ENCODE measurements at regions not wholly inside any gene's neighbourhood (a gene's known extent, or its start where the extent isn't known, plus 50 kb on each side); places are given as distances from the start of the nearest gene placed in this dataset.
"Not testable (repeated sequence)": the region's sequence is repeated elsewhere in the genome, so short reads cannot be mapped to it uniquely, and the experiment has no call there.

- DNase-seq = no peak
Observed at GRCh38 chr12:87230441-87230840, 798.8 kb downstream of the C12orf50 start.

DNA sequence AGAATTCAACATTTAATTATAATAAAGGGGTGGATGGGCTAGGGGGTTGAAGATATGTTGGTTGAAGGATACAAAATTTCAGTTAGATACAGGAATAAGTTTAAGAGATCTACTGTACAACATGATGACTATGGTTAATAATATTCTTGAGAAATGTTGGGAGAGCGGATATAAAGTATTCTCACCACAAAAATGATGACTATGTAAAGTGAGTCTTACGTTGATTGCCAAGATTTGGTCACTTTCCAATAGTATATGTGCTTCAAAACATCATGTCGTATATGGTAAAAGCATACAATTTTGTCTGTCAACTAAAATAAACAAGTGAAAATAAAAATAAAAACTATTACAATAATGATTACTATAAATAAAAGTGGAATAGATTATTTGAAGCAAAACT is 802.0 kb downstream of the C12orf50 start:
- DNase-seq = no peak

GRCh38 chr12:87217491-87217890 is 811.7 kb downstream of the C12orf50 start:
- no peak for DNase-seq

- DNase-seq = no peak
Observed at GRCh38 chr12:87216436-87216835, 812.8 kb downstream of the C12orf50 start.

GRCh38 chr12:87202189-87202588 is 827.0 kb downstream of the C12orf50 start:
- DNase-seq = no peak

GRCh38 chr12:87201598-87201997 is 827.6 kb downstream of the C12orf50 start:
- DNase-seq = no peak

DNA sequence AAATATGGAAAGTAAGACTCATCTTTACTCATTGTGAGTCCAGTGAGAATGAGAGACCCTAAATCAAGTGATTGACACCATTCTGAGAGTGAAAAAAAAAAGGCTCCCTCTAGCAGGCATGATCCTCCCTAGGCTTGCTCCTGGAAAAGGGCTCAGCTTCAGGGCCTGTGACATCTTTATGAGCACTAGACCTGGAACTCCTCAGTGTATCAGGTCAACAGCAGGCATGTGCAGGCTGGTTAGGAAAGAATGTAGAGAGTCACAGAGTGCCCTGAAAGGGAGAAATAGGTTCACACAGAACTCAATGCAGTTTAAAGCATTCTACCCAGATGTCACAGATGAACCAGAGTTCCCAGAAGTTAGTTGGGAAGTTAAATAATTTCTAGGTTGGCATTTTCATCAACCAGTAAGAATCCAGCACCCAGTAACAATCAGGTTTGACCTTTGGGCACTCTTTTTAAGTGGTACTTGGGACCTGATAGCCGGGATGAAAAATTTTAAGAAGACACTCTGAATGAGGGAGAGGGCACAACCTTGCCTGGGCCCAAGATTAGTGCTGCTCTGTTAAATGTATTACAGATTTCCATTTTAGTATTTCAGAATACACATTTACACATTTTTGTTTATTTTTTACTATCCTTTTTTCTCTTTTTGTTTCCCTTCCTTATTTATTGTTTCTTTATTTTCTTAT is 828.8 kb downstream of the C12orf50 start:
- DNase-seq = no peak

- DNase-seq = peak; percentile 73
Observed at GRCh38 chr12:87198181-87198580, 831.0 kb downstream of the C12orf50 start.

DNA sequence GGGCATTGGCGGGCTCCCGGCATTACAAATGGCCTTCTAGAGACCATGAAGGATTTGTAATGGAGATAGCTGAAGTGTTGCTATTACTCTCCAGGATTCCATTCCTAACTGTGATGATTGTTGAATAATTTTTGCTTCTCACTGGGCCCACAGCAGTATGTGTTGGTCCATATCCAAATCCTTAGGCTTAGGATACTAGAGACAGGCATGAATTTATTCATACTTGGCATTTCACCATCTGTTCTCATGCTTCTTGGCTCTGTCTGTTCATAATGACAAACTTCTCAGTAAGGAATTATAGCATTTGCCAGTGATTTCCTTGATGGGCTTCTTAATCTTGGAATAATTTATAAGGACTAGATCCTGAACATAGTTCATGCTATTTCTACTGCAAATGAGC is 832.9 kb downstream of the C12orf50 start:
- peak; percentile 98 for DNase-seq

DNA sequence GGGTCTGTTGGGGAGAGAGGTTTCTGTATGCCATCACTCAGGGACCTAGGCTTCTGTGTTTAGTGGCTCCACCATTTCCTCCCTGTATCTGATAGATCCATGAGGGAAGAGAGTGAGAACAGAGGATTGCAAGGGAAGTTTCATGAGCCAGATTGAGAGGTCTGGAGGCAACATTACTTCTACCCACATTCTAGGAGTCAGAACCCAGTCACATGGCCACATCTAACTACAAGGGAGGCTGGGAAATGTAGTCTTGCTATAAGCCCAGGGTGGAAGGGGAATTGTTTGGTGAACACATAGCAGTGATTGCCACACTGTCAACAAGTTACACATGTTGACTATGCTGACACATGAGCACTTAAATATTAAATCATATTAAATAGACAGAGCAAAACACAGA is 834.8 kb downstream of the C12orf50 start:
- not testable (repeated sequence) for DNase-seq

GRCh38 chr12:87185367-87185766 is 843.8 kb downstream of the C12orf50 start:
- no peak for DNase-seq

DNA sequence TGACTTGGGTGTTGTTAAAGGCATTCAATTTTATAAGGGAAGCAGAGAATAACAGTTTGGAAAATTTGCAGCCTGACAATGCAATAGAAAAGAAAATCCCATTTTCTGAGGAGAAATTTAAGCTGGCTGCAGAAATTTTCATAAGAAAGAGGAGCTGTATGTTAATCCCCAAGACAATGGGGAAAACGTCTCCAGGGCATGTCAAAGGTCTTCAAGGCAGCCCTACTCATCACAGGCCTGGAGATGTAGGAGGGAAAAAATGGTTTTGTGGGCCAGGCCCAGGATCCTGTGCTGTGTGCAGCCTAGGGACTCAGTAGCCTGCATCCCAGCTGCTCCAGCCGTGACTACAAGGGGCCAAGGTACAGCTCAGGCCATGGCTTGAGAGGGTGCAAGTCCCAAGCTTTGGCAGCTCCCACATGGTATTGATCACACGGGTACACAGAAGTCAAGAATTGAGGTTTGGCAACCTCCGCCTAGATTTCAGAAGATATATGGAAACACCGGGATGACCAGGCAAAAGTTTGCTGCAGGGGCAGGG is 846.4 kb downstream of the C12orf50 start:
- DNase-seq = no peak

DNA sequence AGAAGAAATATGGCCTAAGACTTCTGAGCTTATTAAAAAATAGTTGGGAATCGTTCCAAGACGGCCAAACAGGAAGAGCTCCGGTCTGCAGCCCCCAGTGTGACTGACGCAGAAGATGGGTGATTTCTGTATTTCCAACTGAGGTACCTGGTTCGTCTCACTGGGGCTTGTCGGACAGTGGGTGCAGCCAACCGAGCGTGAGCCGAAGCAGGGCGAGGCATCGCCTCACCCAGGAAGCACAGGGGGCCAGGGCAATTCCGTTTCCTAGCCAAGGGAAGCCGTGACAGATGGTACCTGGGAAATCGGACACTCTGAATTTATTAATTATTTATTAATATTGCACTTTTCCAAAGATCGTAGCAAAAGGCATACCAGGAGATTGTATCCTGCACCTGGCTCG is 857.8 kb downstream of the C12orf50 start:
- no peak for DNase-seq

- no peak for DNase-seq
Observed at GRCh38 chr12:87169010-87169409, 860.2 kb downstream of the C12orf50 start.

GRCh38 chr12:87165733-87166375 is 863.3 kb downstream of the C12orf50 start:
- DNase-seq = no peak

GRCh38 chr12:87163122-87163521 is 866.1 kb downstream of the C12orf50 start:
- no peak for DNase-seq

- DNase-seq = no peak
Observed at GRCh38 chr12:87160848-87161601, 868.2 kb downstream of the C12orf50 start.

- DNase-seq = no peak
Observed at GRCh38 chr12:87157791-87158190, 871.4 kb downstream of the C12orf50 start.

DNA sequence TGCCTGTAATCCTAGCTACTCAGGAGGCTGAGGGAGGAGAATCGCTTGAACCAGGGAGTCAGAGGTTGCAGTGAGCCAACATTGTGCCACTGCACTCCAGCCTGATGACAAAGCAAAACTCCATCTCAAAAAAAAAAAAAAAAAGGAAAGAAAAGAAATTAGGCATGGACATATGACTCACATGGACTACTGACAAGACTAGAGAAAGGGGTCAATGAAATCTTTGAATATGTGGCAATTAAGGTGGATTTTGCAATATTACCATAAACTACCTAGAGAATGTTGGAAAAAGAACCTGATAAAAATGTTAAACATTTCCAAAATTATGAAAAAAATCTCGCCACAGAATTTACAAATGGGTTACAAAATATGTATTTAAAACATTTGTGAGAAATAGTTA is 873.6 kb downstream of the C12orf50 start:
- no peak for DNase-seq

DNA sequence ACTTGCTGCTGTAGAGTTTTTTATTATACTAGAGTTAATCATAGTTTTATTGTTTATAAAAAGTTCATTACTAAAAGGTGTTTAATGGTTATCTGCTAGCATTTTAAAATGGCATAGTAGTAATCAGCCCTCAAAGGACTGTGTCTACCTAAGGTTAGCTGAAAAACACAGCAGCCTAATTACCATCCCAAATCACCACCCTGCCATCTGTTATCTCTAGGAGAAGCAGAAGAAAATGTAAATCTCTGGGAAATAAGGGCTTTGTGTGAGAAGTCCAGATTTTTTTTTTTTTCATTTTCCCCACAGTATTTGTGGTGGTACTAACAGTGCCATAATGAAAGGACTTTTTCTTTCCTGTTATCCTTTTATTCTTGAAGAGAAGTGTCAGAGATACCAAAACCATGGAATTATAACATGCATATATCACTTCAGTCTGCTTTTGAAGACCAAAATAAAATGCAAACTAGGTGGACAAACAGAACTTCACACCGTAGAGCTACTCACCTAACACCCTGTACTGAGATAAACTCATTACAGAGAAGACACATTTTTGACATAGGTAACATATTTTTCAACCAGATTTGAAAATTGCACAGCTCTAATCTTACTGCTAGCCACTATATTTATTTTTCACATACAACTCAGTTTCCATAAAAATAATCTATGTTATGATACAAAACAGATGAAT is 876.2 kb downstream of the C12orf50 start:
- no peak for DNase-seq

DNA sequence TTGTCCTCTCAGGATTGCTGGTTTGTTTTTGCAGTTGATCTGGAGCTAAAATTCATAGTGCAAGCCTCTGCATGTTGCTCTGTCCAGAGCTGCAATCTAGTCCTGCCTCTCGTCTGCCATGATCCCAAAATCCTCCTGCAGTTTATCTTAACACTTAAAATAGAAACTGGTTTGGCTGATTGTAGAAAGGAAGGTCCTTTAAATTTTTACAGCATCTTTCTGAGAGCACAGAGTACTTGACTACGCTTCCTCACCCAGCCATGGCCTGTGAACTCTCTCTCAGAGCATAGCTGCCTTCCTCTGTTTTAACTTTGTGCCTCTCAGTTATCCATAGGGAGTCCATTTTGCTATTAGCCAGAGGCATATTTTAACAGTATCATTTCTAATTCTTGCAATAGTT is 877.1 kb downstream of the C12orf50 start:
- DNase-seq = no peak

GRCh38 chr12:87150969-87151662 is 878.1 kb downstream of the C12orf50 start:
- no peak for DNase-seq

- DNase-seq = no peak
Observed at GRCh38 chr12:87142342-87142741, 886.2 kb upstream of the MGAT4C start.

All from NCI-H446 treated with DMSO at 0.1 percent for 48 hours (cell line).